GM18951 (cell line): ENCODE measurements at regions not wholly inside any gene's neighbourhood (a gene's known extent, or its start where the extent isn't known, plus 50 kb on each side); places are given as distances from the start of the nearest gene placed in this dataset.
"Not testable (repeated sequence)": the region's sequence is repeated elsewhere in the genome, so short reads cannot be mapped to it uniquely, and the experiment has no call there.

ENCODE experiments used
- POLR2A ChIP-seq: IDR thresholded peaks from 4 replicates; pipeline ENCODE4 v1.6.1; 2011; ENCODE audit warnings: mild to moderate bottlenecking; ENCODE audit not compliant: insufficient read length, insufficient read depth; ENCODE audit errors: extremely low read depth
- in situ Hi-C: fragments of 300-500 bp; cut with MboI; formaldehyde crosslinking; loops from one replicate; pipeline ENCODE4 v1.12.0; 2022; ENCODE audit warnings: low sequenced_read_pairs, mixed read lengths, inconsistent platforms; ENCODE audit not compliant: unreplicated experiment

DNA sequence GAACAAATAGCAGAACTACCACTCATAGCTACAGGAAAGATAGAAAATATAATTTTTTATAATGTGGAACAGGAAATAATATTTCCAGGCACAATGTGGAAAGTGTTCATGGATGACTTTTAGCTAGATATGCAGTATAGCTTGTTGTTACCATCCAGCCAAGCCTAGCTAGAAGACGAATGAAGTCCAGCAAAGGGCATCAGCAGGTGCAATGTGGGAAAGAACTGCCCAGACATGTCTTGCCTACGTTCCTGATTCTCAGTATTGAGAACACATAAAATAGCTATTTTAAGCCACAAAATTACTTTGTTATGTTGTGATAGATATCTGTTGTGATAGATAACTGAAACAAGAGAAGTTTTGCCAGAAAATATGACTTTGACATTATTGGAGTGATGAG, 1690.0 kb upstream of the LRRTM3 start:
- no peak for TF ChIP-seq POLR2A
- in situ Hi-C loops: no loop called here

- in situ Hi-C loops: no loop called here
- TF ChIP-seq POLR2A: no peak
These were observed 1660.3 kb upstream of the LRRTM3 start for GRCh38 chr10:65265451-65265954.

DNA sequence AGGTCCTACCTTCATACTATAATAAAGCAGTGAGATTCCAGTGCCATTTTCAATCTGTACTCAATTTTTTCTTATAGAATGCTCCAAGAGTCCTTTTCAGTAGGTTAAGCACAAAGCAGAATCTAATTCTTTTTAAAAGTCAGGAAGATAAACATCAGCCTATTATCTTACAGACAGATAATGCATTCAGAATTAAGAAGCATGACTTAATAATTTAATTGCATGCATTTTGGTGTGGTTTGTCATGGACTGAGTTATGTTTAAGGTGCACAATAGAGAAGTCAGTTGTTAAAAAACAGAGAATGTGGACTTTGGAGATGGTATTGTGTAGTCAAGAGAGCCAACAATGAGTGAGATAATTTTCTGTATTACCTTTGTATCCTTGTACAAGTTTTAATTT, 1656.3 kb upstream of the LRRTM3 start:
- in situ Hi-C loops: not testable (repeated sequence)

DNA sequence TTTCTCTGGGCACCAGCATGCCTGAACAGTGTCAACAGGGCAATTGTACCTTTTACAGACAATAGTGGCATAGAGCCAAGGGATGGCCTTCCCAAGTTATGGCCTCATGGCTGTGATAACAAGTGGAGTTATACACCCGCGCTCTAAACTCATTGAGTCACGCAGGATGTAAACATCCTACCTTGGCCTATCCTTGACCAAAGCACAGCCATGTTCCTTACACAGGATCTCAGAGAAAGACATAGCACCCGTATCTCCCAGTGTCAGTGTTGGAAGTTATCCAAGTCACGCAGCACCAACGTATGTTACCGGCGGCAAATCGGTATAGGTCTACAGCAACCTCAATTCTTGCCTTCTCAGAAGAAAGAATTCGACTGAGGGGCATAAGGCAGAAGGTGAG, 1654.9 kb upstream of the LRRTM3 start:
- in situ Hi-C loops: no loop called here
- no peak for TF ChIP-seq POLR2A

DNA sequence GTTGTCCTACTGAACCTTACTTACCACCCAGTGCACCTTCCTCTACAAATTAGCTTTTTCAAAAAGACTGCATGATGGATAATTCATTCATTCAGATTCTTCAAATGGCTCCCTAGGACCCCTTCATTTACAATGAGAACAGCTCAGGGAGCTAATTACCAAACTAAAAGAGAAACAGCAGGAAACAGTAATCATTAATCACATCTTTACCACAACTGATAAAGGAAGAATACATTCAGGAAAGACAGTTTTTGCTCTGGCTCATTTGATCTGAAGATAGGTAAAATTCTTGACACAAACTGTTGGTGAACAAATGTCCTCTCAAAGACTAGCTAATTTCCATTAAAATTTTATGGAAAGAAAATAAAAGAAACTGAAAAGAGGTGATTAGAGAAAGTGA, 1652.7 kb upstream of the LRRTM3 start:
- TF ChIP-seq POLR2A: no peak
- in situ Hi-C loops: no loop called here

GRCh38 chr10:65275296-65275695, 1650.5 kb upstream of the LRRTM3 start:
- in situ Hi-C loops: no loop called here
- no peak for TF ChIP-seq POLR2A

DNA sequence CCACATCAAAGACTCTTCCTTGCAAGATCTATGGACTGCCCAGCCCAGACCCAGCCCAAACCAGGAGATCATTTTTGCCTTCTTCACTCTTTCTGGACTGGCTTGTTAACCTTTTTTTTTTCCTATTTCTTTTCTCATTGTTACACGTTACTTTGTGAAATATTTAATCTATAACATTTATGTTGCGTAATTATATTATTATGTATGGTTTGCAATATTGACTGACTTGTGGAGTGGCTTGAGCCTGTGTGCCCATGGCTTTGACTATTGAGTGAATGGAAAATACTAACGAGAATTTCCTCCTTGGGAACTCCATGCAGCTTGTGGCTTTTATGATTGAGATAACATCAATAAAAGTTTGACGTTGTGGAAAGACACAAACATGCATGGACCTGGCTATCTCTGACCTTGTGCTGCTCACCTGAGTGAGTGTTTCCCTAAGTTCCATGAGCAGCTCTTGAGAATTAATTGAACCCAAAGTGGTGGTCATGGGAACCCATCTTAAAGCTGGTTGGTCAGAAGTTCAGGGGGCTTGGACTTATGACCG, 1641.3 kb upstream of the LRRTM3 start:
- TF ChIP-seq POLR2A: no peak
- in situ Hi-C loops: no loop called here

DNA sequence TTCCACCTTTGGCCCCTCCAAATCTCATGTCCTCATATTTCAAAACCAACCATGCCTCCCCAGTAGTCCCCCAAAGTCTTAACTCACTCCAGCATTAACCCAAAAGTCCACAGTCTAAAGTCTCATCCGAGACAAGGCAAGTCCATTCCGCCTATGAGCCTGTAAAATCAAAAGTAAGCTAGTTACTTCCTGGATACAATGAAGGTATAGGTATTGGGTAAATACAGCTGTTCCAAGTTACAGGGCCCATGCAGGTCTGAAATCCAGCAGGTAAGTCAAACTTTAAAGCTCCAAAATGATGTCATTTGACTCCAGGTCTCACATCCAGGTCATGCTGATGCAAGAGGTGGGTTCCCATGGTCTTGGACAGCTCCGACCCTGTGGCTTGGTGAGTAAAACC, 1640.1 kb upstream of the LRRTM3 start:
- in situ Hi-C loops: not testable (repeated sequence)

DNA sequence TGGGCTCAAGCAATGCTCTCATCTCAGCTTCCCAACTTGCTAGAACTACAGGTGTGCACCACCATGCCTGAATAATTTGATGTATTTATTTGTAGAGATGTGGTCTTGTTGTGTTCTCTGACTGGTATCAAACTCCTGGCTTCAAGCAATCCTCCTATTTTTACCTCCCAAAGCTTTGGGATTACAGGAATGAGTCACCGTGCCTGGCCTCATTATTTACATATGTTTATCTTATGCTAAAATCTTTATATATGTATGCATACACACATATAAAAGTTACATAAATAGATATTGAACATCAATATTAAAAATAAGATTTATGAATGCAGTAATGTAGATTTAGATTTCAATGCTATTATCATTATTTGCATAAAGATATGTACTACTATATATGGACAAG, 1634.5 kb upstream of the LRRTM3 start:
- no peak for TF ChIP-seq POLR2A
- in situ Hi-C loops: no loop called here

- no peak for TF ChIP-seq POLR2A
These were observed 1633.3 kb upstream of the LRRTM3 start for GRCh38 chr10:65292551-65292950.

DNA sequence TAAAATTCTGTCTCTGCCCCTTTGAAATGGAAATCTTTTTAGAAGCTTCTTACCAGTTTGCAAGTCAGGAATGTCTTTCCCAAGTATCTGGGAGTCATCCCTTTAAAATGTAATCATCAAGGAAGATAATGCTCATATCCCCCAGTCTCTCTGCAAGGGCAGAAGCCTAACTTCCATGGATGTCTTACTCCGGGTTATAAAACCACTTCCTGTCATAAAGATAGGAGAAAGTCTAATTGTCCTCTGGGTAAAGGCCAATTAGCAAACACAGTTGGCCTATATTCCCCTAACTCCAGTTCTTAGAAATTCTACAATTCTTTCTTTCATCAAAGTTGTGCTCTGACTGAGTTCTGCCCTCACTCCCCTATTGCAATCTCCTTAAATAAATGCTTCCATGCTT, 1631.5 kb upstream of the LRRTM3 start:
- no peak for TF ChIP-seq POLR2A
- in situ Hi-C loops: no loop called here

More at GRCh38 chr10:65292551-65292950, 1633.3 kb upstream of the LRRTM3 start:
- in situ Hi-C loops: no loop called here

GRCh38 chr10:65301181-65301580, 1624.7 kb upstream of the LRRTM3 start:
- TF ChIP-seq POLR2A: no peak
- in situ Hi-C loops: no loop called here

DNA sequence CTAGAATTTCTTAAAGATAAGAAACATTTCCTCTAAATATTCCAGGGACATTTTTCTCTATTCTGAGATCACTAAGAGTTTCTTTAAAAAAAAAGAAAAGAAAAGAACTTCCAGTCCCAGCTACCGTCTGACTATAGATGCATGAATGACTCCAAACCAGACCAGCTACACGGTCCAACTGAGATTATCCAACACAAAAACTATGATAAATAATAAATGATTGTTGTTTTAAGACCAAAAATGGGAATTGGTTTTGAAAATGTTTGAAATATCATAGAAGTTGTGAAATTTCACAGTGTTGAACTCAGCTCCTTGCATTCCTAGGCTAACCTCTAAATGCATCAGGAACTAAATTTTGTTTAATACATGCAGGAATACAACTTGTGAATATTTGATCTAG, 1619.6 kb upstream of the LRRTM3 start:
- in situ Hi-C loops: no loop called here
- no peak for TF ChIP-seq POLR2A

GRCh38 chr10:65312876-65313275, 1613.0 kb upstream of the LRRTM3 start:
- in situ Hi-C loops: no loop called here
- TF ChIP-seq POLR2A: no peak

DNA sequence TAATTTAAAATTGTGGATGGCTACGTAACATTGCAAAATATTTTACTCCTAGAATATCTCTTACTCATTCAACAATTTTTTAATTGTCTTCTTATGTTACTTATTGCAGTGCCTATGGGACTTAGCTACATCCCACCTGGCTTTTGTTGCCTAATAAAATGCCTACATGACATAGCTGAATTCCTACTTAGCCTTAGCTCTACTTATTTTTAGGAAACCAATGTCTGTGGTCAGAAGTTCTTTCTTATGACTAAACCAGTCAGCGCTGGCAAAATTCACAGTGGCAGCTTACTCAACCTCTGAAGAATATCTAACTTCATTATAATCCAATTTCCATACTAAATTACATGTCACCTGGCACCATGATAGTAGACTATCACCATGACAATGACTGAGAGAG, 1612.4 kb upstream of the LRRTM3 start:
- in situ Hi-C loops: no loop called here

More for the DNA sequence above, 1612.4 kb upstream of the LRRTM3 start:
- TF ChIP-seq POLR2A: no peak
